GM19351 (cell line): ENCODE measurements at regions not wholly inside any gene's neighbourhood (a gene's known extent, or its start where the extent isn't known, plus 50 kb on each side); places are given as distances from the start of the nearest gene placed in this dataset.
"Not testable (repeated sequence)": the region's sequence is repeated elsewhere in the genome, so short reads cannot be mapped to it uniquely, and the experiment has no call there.

ENCODE experiments used
- ATAC-seq: cut with Tn5 transposase; IDR thresholded peaks from one replicate; pipeline ENCODE4 v1.9.1; 2021; ENCODE audit warnings: mild to moderate bottlenecking, moderate library complexity; ENCODE audit not compliant: unreplicated experiment

DNA sequence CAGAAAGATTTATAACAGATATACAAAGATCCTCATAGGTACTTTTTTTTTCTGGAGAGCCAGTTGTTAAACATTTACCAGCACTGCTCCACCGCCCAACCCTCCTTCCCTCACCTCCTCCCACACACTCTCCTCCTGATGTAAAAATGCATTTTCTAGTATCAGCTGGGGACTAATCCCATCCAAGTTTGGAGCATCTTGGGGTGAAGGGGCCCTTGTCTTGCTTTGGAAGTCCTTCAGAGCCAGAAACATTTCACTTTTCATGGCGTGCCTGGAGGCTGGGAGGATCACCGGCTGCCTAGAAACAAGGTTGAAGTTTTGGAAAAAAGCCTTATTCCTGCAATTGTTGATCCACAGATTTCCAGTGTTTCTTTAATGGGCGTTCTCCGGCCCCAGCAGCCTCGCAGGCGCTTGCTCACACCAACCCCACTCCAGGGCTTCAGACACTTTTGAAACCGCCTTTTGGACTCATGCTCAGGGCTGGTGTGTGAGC, 165.1 kb upstream of the AFDN start:
- ATAC-seq: no peak

DNA sequence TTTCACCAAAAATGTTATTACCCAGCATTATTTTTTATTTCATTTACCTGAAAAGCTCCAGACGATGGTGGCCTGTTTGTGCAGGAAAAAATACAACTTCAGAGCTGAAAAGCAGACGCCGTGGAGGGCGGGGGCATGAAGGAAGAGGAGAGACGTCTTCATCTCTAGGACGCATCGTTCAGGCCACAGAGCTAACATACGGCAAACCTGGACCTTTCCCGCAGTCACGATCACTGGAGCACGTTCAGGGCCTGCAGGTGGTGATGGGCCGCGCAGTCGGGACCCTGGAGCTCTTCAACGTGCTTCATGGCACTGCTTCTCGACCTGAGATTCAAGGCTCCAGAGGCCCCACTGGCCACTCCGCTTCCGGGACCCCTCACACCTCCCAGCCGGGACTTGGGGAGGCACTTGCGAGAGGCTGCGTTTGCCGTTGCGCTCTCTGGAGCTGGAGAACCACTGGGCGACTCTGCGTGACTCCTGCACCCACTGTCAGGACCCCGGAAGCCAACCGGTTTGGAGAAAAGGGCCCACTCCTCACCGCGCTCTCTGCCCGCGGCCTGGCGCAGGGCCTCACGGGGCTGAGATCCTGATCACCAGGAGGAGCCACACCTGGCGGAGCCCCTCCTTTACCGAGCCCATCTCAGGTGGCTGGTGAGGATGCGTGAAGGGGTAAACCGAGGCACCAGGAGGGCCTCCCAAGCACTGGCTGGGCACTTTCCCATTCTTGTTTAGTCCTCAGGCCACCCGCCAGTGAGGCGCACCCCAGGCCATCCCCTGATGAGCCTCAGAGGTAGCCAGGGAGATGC, 164.4 kb upstream of the AFDN start:
- no peak for ATAC-seq

DNA sequence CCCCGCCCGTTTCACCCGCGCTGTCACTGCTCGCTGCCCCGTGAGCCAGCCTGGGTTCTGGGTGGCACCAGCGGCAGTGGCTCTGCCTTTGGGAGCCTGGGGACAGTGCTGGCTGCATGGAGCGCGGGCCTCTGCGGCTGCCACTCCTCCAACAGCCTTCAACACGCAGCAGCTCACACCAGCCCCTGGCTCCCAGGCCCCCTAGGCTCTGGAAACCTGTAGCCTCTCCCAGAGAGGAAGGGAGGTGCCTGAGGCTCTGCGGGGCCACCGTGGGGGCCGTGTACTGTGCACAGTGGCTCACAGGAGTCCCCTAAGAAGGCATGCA, 163.9 kb upstream of the AFDN start:
- no peak for ATAC-seq

DNA sequence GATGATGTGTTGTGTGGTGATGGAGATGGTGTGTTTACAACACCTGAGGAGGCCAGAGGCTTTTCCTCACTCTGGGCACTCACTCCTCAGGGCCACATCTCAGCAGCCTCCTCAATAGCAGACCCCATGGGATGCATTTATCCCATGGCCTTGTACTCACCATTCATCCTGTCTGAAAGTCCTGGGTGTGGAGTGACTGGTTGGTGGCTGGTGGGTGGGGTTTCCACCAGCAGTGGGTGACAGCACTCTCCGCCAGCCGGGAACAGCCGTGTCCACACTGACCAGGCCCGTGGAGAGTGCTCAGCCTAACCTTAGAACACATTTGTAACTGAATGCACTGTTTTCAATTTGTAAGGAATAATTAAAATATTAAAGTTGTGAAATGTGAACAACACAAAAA, 163.4 kb upstream of the AFDN start:
- ATAC-seq: no peak

DNA sequence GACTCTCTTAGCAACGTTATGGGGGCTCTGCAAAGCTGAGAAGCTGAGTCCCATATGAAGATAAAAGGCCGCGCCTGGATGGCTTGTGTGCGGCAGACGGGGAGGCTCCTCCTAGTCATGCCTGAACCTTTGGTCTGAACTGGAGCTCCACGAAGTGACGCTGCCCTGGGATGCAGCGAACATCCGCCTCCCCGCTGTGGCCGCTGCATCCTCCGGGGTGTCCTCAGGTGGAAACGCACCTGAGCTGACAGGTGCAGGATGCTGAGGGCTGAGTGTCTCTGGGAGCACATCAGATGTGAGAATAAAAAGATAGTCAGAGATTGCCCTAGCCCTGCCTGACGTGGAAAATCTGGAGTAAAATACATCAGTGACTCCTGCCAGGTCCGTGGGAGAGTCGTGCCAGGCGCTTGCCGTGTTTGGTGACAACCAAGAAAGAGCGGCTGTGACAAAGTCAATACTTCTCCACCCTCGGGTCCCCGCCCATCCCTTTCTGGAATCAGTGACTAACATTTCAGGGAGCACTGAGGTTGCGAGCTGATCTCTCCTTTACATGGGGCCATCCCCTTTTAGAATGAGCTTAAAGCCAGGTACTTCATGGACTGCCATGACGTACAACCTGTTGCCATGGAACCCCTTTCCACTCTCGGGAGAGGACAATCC, 162.8 kb upstream of the AFDN start:
- ATAC-seq: no peak

DNA sequence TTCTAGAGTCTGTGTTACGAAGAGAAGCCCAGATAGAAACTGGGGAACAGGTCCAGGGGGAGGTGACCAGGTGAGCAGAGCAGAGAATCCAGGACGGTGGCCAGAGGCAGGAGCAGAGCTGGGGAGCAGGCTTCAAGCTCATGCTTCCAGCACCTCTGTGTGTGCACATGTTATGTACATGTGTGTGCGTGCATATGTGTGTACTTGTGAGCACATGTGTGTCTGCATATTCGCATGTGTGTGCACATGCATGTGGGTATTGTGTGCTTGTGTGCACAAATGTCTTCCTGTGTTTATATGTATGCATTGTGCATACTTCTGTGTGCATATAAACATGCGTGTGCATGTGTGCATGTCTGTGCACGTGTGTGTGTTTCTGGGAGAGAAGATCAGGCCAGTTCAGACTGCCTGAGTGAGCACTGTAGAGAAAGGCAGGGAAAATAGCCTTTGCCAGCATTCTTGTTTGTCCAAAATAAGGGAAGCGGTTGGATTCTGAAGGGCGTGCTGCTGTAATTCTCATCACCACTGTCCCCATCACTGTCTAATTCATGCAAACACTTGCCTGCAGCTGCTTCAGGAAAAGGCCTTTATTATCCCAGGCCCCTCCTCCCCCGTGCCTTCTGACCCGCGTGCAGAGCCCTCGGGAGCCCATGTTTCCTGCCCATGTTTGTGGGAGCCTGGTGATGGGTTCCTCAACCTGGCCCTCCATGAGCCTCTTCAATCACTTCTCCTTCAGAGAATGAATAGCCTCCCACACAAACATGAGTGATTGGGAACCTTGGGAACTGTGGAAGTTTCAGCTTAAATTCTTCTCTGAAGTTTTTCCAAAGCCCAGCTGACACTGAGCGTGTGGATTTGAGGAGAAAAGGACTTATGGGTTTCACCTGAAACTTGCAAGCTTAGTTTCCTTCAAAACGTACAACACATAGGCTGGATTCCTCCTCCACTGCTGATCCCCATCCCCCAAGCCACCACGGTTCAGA, 161.7 kb upstream of the AFDN start:
- no peak for ATAC-seq

DNA sequence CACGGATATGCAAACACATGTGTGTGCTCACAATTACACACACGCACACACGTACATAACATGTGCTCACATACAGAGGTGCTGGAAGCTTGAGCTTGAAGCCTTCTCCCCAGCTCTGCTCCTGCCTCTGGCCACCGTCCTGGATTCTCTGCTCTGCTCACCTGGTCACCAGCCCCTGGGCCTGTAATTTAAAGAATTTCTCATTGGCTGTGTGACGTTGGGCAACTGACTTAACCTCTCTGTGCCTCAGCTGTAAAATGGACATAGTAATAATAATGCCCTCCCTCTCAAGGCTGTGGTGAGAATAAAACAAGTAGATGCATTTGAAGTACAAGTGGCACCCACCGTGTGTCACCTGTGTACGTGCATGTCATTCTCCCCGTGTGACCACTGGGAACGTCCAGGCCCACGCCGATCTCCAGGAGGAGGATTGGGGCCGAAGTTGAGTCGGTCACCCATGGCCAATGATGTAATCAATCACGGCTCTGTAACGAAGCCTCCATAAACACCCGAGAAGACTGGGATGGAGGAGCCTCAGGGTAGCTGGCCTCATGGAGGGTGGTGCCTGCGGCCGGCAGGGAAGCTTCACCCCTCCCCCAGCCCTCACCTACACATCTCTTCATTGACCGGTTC, 160.9 kb upstream of the AFDN start:
- ATAC-seq: no peak

DNA sequence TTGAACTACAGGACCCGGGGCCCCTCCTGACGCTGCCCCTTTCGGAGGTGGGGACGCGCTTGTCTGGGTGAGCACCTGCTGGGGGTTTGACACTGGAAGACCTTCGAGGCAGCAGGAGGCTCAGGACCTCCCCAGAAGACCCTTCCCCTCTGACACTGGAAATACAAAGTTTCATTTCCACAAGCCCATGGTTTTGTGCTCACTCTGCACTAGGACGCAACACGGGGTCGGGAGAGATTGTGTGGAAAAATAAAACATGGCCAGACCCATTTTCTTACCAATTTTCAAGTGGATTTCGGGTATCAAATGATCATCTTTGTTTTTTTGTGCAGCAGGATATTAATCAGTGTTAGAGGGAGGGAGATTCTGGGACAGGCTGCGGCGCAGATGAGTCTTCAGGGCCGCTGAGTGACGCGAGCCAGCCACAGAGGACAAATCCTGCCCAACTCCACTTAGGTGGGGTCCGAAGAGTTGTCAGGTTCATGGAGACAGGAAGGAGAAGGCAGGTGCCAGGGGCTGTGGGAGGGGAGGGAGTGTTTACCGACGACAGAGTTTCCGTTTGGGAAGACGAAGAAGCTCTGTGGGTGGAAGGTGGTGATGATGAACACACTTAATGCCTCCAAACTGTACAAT, 160.0 kb upstream of the AFDN start:
- no peak for ATAC-seq

DNA sequence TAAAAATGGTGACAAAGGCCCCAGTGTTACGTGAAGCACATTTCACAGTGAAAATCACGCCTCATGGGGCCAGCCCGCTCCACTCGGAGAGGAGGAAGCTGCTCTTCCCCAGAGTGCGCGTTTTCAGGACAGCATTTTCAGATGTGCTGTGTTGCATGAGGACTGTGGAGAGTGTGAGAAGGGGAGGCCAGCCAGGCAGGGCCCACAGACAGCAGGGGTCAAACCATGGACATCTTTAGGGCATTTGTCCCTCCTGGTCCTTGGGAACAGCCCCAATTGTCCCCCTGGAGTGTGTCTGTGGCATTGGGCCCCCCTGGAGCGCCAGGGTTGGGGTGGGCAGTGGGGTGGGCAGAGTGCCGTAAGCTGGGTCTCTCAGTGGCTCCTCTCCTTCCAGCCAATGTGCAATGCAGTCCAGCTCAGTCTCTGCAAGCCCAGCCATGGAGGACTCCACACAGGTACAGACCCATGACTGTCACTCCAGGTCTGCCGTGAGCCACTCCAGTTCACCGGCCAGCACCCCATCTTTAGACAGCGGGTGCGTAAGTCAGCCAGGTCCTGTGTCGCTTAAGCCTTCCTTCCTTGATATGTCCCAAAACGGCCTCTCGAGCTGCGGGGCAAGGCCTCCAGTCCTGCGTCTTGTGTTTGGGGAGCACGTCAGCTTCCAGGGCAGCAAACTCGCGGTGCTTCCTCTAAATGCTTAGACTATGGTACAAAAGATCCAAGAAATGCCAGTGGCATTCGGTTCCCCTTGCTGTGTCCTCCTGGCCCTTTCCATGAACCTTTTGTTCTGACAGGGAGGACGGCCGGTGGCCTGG, 159.3 kb upstream of the AFDN start:
- ATAC-seq: no peak

DNA sequence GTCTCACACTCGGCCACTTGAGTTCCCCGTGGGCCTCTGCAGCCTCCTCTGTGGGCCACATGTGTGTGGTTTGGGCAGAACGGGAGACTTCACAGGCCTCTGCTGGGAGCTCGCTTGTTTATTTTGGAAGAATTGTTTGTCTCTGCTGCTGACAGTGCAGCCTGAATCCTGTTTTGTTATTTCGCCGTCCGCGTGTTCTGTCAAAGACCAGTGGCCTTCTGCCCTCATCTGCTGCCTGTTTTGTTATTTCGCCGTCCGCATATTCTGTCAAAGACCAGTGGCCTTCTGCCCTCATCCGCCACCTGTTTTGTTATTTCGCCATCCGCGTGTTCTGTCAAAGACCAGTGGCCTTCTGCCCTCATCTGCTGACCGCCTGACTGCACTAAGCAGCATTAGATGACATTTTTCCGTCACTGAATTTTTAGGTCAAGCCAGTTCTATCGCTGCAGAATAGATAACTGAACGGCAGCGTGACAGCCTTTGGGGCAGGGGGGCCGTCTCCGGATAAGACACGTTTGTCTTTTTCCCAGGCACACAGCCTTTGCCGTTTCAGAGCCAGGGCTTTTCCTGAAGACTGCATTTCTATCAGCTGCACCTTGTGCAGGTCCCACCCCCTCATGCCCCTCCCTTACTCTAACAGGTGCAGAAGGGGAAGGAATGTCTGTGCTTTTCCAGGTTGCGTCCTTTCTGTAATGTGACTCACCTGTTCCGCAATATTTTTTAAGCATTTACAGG, 158.5 kb upstream of the AFDN start:
- ATAC-seq: no peak

DNA sequence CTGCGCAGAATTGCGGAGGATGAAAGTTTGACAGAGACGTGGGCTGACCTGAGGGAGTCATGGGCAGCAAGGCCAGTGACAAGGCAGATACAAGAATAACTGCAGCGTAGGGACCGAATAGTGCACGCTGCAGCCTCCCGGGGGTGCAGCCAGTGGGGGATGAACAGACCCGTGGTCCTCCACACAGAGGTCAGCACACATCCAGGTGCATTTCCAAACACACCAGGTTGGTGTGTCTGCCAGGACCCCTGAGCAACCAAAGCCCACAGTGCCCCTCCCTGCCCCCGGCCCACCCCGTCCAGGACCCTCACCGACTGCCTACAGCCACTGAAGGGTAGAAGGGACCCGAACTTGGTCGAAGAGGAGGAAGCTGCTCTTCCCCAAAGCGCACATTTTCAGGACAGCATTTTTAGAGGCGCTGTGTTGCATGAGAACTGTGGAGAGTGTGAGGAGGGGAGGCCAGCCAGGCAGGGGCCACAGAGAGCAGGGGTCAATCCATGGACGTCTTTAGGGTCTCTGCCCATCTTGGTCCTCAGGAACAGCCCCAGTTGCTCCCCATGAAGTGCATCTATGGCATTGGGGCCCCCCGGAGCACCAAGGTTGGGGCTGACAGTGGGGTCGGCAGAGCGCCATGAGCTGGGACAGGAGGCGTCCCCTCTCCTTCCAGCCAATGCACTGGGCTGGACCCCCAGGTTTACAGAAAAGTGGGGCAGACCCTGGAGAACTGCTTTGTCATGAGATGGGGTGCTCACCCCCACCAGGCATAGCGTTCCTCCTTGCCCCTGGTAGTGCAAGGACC, 157.8 kb upstream of the AFDN start:
- ATAC-seq: no peak

DNA sequence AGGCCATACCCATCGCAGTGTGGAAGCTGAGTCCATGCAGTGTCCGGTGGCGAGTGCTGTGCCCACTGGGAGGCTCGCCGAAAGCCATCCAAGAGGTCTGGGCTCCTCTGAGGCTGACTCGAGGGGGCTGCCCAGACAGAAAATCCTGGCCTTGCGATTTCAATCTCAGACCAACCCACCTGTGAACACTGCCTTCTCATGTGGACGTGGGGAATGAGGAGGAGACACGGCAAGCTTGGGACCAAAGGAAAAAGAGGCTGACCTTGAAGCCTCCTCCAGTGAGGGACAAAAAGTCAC, 157.2 kb upstream of the AFDN start:
- no peak for ATAC-seq

DNA sequence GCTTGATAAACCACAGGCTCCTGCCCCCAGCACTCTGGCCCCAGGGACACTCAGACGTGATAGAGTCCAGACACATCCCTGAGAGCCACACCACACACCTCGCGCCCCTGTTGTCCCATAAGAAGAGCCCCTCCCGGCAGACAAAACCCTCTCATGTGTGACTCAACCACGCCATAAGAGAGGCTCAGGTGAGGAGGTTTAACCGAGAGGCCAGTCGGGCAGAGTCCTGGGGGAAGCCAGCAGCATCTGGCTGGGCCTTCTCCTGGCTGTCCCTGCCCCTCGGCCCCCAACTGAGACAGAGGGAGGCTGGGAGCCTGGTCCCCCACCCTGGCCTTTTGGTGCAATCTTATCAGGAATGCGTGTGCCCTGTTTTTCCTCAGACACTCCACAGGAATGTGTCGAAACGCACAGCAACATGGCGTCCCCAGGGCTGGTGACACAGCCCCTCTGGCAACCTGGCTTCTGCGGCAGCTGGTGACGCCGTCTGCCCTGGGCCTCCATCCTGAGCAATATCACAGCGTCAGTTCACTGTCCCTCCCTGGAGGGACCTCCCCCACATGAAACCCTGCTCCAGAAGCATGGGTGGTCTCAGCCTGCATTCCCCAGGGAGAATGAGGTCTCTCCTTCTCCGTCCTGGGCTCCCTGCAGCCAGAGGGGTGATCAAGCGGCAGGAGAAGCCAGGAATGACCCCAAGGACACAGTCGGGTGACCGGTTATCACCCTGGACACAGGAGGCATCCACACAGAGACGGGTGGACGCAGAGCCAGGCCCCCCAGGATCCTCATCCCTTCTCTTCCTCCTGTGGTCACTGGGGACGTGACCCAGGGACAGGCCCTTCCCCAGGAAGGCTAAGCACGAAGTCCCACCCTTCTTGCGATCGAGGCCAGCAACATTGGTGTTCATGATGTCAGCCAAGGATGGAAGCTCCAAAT, 156.6 kb upstream of the AFDN start:
- no peak for ATAC-seq

DNA sequence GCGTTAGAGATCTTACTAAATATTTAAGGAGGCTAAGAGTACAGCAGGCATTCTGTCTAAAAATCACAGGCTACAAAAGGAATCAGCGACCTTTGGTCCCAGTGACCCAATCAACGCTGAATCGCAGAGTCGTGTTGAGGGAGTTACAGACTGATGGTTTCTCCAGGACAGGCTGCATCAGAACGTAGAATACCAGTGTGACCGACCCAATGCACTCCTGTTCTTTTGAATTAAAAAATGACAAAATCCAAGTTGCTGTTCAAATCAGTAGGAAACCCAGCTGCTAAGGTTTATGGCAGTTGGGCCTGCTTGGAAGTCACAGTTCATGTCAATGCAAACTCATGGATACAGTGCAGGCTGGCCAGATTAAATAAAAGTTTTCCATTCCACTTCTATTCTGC, 155.8 kb upstream of the AFDN start:
- ATAC-seq: no peak

DNA sequence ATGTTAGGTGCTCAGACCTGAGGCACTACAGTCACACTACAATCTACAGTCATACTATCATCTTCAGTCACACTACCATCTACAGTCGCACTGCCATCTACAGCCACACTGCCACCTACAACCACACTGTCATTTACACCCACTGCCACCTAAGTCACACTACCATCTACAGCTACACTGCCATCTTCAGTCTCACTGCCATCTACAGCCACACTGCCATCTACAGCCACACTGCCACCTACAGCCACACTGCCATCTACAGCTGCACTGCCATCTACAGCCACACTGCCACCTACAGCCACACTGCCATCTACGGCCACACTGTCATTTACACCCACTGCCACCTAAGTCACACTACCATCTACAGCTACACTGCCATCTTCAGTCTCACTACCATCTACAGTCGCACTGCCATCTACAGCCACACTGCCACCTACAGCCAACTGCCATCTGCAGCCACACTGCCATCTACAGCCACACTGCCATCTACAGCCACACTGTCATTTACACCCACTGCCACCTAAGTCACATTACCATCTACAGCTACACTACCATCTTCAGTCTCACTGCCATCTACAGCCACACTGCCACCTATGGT, 155.2 kb upstream of the AFDN start:
- not testable (repeated sequence) for ATAC-seq

DNA sequence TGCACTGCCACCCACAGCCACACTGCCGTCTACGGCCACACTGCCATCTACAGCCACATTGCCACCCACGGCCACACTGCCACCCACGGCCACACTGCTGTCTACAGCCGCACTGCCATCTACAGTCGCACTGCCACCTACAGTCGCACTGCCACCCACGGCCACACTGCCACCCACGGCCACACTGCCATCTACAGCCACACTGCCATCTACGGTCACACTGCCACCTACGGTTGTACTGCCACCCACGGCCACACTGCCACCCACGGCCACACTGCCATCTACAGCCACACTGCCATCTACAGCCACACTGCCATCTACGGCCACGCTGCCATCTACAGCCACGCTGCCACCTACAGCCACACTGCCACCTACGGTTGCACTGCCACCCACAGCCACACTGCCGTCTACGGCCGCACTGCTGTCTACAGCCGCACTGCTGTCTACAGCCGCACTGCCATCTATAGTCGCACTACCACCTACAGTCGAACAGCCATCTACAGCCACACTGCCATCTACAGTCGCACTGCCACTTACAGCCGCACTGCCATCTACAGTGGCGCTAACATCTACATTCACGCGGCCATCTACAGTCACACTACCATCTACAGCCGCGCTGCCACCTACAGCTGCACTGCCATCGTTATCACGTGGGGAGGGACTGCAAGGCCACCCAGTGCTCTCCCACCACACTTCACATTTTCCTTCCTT, 154.6 kb upstream of the AFDN start:
- no peak for ATAC-seq
